SK-N-SH treated with all-trans-retinoic acid at 6 μM for 48 hours (cell line): ENCODE measurements at regions not wholly inside any gene's neighbourhood (a gene's known extent, or its start where the extent isn't known, plus 50 kb on each side); places are given as distances from the start of the nearest gene placed in this dataset.

ENCODE experiments used
- ATAC-seq: fragments of 200-7000 bp; cut with Tn5 transposase; 3 replicates; pipeline ENCODE4 v1.9.1; 2020; ENCODE audit warnings: mild to moderate bottlenecking, moderate library complexity
- ARNTL ChIP-seq: fragments of 450-650 bp; formaldehyde crosslinking; IDR thresholded peaks from 2 replicates; pipeline ENCODE4 v1.5.0; 2020; ENCODE audit warnings: low read depth, mild to moderate bottlenecking, moderate library complexity, borderline replicate concordance
- BACH2 ChIP-seq: fragments of 250-450 bp; sonication (Bioruptor Pico); IDR thresholded peaks from 2 replicates; pipeline ENCODE4 v1.9.0; 2021; ENCODE audit warnings: mild to moderate bottlenecking, borderline replicate concordance
- CSDC2 ChIP-seq: fragments of 250-450 bp; sonication (Bioruptor Pico); IDR thresholded peaks from 2 replicates; pipeline ENCODE4 v1.5.0; 2020; ENCODE audit warnings: mild to moderate bottlenecking, moderate library complexity
- CSRNP3 ChIP-seq: fragments of 250-450 bp; sonication (Bioruptor Pico); IDR thresholded peaks from 2 replicates; pipeline ENCODE4 v1.5.1; 2021; ENCODE audit warnings: mild to moderate bottlenecking, moderate library complexity
- ESRRG ChIP-seq: fragments of 250-450 bp; sonication (Bioruptor Pico); IDR thresholded peaks from 2 replicates; pipeline ENCODE4 v1.6.1; 2021; ENCODE audit warnings: mild to moderate bottlenecking
- GLIS3 ChIP-seq: fragments of 250-450 bp; sonication (Bioruptor Pico); IDR thresholded peaks from 2 replicates; pipeline ENCODE4 v1.5.0; 2020; ENCODE audit warnings: mild to moderate bottlenecking, moderate library complexity
- ISL1 ChIP-seq: fragments of 250-450 bp; sonication (Bioruptor Pico); IDR thresholded peaks from 2 replicates; pipeline ENCODE4 v2.1.2; 2022; ENCODE audit warnings: mild to moderate bottlenecking, moderate library complexity
- OSR1 ChIP-seq: fragments of 250-450 bp; sonication (Bioruptor Pico); IDR thresholded peaks from 2 replicates; pipeline ENCODE4 v1.8.0; 2022; ENCODE audit warnings: moderate library complexity, mild to moderate bottlenecking, inconsistent platforms
- PPARA ChIP-seq: fragments of 250-450 bp; sonication (Bioruptor Pico); IDR thresholded peaks from 2 replicates; pipeline ENCODE4 v1.5.0; 2020; ENCODE audit warnings: mild to moderate bottlenecking, borderline replicate concordance
- RARB ChIP-seq: fragments of 250-450 bp; sonication (Bioruptor Pico); IDR thresholded peaks from 2 replicates; pipeline ENCODE4 v1.8.0; 2021; ENCODE audit warnings: mild to moderate bottlenecking, moderate library complexity
- SNAI2 ChIP-seq: fragments of 250-450 bp; sonication (Bioruptor Pico); IDR thresholded peaks from 2 replicates; pipeline ENCODE4 v1.5.0; 2020; ENCODE audit warnings: mild to moderate bottlenecking, moderate library complexity
- TCF4 ChIP-seq: fragments of 250-450 bp; sonication (Bioruptor Pico); IDR thresholded peaks from 2 replicates; pipeline ENCODE4 v1.8.0; 2021; ENCODE audit warnings: mild to moderate bottlenecking, moderate library complexity, borderline replicate concordance
- TOX ChIP-seq: fragments of 250-450 bp; sonication (Bioruptor Pico); IDR thresholded peaks from 2 replicates; pipeline ENCODE4 v1.8.0; 2021; ENCODE audit warnings: mild to moderate bottlenecking, moderate library complexity, borderline replicate concordance
- ZC3H10 ChIP-seq: fragments of 250-450 bp; sonication (Bioruptor Pico); IDR thresholded peaks from 2 replicates; pipeline ENCODE4 v1.5.1; 2021; ENCODE audit warnings: mild to moderate bottlenecking, moderate library complexity
- ZFP3 ChIP-seq: fragments of 250-450 bp; sonication (Bioruptor Pico); IDR thresholded peaks from 2 replicates; pipeline ENCODE4 v1.5.0; 2020; ENCODE audit warnings: mild to moderate bottlenecking, moderate library complexity
- ZFP30 ChIP-seq: fragments of 450-650 bp; formaldehyde crosslinking; IDR thresholded peaks from 2 replicates; pipeline ENCODE4 v1.5.0; 2022; ENCODE audit warnings: mild to moderate bottlenecking, moderate library complexity
- ZNF565 ChIP-seq: fragments of 450-650 bp; formaldehyde crosslinking; conservative IDR thresholded peaks from 2 replicates; pipeline ENCODE4 v1.5.0; 2020; ENCODE audit warnings: low read depth, mild to moderate bottlenecking, moderate library complexity
- ZNF70 ChIP-seq: fragments of 450-650 bp; formaldehyde crosslinking; IDR thresholded peaks from 2 replicates; pipeline ENCODE4 v1.5.0; 2020; ENCODE audit warnings: mild to moderate bottlenecking, moderate library complexity
- ZNF8 ChIP-seq: fragments of 450-650 bp; formaldehyde crosslinking; IDR thresholded peaks from 2 replicates; pipeline ENCODE4 v1.5.0; 2020; ENCODE audit warnings: mild to moderate bottlenecking, moderate library complexity
- TF ChIP-seq, protein P1 (sequence below): fragments of 250-450 bp; sonication (Bioruptor Pico); IDR thresholded peaks from 2 replicates; pipeline ENCODE4 v1.5.0; 2020; ENCODE audit warnings: mild to moderate bottlenecking, moderate library complexity
- TF ChIP-seq, protein P2 (sequence below): fragments of 250-450 bp; sonication (Bioruptor Pico); IDR thresholded peaks from 2 replicates; pipeline ENCODE4 v1.8.0; 2021; ENCODE audit warnings: low read depth, mild to moderate bottlenecking, moderate library complexity, borderline replicate concordance
- TF ChIP-seq, protein P3 (sequence below): fragments of 250-450 bp; sonication (Bioruptor Pico); IDR thresholded peaks from 2 replicates; pipeline ENCODE4 v1.5.1; 2020; ENCODE audit warnings: low read depth, mild to moderate bottlenecking, moderate library complexity
- TF ChIP-seq, protein P4 (sequence below): fragments of 250-450 bp; sonication (Bioruptor Pico); IDR thresholded peaks from 2 replicates; pipeline ENCODE4 v1.8.0; 2020; ENCODE audit warnings: mild to moderate bottlenecking, moderate library complexity, borderline replicate concordance

DNA sequence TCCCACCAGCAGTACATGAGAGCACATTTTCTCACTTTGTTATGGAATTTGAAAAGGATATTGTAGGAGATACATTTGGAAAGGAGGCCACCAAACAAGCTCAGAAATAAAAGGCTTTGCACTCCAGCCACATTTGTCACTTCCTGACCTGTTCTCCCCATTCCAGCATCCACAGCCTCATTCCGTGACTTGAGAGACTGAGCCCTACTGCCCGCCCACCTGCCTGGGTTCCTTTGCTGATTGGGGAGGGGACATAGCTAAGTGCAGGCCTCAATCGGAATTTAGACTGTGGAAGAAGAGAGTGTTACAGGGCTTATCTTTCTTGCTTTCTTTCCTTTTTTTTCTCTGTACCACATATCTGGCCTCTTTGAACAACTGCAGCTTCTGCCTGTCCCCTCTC is 735.4 kb upstream of the TMEM132C start:
- ATAC-seq = no peak
- TF ChIP-seq CSDC2 (CRISPR knock-in tag) (no peak), TOX (CRISPR knock-in tag) (no peak), RARB (CRISPR knock-in tag) (no peak), CSRNP3 (CRISPR knock-in tag) (no peak), OSR1 (CRISPR knock-in tag) (no peak), TCF4 (CRISPR knock-in tag) (no peak), ESRRG (CRISPR knock-in tag) (no peak), ZFP30 (CRISPR knock-in tag) (no peak), ZNF8 (CRISPR knock-in tag) (no peak), ZNF70 (CRISPR knock-in tag) (no peak), SNAI2 (CRISPR knock-in tag) (no peak), ZNF565 (CRISPR knock-in tag) (no peak), ARNTL (CRISPR knock-in tag) (no peak), PPARA (no peak), BACH2 (no peak), ISL1 (CRISPR knock-in tag) (no peak), ZFP3 (CRISPR knock-in tag) (no peak)
- TF ChIP-seq, protein P1, sequence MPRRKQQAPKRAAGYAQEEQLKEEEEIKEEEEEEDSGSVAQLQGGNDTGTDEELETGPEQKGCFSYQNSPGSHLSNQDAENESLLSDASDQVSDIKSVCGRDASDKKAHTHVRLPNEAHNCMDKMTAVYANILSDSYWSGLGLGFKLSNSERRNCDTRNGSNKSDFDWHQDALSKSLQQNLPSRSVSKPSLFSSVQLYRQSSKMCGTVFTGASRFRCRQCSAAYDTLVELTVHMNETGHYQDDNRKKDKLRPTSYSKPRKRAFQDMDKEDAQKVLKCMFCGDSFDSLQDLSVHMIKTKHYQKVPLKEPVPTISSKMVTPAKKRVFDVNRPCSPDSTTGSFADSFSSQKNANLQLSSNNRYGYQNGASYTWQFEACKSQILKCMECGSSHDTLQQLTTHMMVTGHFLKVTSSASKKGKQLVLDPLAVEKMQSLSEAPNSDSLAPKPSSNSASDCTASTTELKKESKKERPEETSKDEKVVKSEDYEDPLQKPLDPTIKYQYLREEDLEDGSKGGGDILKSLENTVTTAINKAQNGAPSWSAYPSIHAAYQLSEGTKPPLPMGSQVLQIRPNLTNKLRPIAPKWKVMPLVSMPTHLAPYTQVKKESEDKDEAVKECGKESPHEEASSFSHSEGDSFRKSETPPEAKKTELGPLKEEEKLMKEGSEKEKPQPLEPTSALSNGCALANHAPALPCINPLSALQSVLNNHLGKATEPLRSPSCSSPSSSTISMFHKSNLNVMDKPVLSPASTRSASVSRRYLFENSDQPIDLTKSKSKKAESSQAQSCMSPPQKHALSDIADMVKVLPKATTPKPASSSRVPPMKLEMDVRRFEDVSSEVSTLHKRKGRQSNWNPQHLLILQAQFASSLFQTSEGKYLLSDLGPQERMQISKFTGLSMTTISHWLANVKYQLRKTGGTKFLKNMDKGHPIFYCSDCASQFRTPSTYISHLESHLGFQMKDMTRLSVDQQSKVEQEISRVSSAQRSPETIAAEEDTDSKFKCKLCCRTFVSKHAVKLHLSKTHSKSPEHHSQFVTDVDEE (CRISPR knock-in tag) = no peak
- TF ChIP-seq, protein P2, sequence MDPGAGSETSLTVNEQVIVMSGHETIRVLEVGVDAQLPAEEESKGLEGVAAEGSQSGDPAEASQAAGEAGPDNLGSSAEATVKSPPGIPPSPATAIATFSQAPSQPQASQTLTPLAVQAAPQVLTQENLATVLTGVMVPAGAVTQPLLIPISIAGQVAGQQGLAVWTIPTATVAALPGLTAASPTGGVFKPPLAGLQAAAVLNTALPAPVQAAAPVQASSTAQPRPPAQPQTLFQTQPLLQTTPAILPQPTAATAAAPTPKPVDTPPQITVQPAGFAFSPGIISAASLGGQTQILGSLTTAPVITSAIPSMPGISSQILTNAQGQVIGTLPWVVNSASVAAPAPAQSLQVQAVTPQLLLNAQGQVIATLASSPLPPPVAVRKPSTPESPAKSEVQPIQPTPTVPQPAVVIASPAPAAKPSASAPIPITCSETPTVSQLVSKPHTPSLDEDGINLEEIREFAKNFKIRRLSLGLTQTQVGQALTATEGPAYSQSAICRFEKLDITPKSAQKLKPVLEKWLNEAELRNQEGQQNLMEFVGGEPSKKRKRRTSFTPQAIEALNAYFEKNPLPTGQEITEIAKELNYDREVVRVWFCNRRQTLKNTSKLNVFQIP = no peak
- TF ChIP-seq, protein P3, sequence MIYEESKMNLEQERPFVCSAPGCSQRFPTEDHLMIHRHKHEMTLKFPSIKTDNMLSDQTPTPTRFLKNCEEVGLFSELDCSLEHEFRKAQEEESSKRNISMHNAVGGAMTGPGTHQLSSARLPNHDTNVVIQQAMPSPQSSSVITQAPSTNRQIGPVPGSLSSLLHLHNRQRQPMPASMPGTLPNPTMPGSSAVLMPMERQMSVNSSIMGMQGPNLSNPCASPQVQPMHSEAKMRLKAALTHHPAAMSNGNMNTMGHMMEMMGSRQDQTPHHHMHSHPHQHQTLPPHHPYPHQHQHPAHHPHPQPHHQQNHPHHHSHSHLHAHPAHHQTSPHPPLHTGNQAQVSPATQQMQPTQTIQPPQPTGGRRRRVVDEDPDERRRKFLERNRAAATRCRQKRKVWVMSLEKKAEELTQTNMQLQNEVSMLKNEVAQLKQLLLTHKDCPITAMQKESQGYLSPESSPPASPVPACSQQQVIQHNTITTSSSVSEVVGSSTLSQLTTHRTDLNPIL (CRISPR knock-in tag) = no peak

DNA sequence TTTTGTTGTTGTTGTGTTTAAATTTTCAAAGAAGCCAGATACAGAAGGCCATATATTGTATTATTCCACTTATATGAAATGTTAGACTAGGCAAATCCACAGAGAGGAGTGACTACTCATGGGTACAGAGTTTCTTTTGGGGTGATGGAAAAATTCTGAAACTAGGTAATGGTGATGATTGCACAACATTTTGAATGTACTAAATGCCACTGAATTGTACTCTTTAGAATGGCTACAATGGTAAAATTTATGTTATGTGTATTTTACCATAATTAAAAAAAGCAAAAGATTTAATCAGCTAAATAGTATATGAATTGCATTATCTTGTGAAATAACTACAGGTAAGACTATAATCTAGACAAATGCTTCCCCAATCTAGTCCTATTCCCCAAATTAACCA is 733.6 kb upstream of the TMEM132C start:
- no peak for ATAC-seq
- TF ChIP-seq ZFP30 (CRISPR knock-in tag) (no peak), ZC3H10 (no peak), SNAI2 (CRISPR knock-in tag) (no peak), ZNF565 (CRISPR knock-in tag) (no peak), ESRRG (CRISPR knock-in tag) (no peak), GLIS3 (CRISPR knock-in tag) (no peak), ZFP3 (CRISPR knock-in tag) (no peak), ZNF8 (CRISPR knock-in tag) (no peak), RARB (CRISPR knock-in tag) (no peak), TCF4 (CRISPR knock-in tag) (no peak), ISL1 (CRISPR knock-in tag) (no peak), ARNTL (CRISPR knock-in tag) (no peak)
- TF ChIP-seq, protein P4, sequence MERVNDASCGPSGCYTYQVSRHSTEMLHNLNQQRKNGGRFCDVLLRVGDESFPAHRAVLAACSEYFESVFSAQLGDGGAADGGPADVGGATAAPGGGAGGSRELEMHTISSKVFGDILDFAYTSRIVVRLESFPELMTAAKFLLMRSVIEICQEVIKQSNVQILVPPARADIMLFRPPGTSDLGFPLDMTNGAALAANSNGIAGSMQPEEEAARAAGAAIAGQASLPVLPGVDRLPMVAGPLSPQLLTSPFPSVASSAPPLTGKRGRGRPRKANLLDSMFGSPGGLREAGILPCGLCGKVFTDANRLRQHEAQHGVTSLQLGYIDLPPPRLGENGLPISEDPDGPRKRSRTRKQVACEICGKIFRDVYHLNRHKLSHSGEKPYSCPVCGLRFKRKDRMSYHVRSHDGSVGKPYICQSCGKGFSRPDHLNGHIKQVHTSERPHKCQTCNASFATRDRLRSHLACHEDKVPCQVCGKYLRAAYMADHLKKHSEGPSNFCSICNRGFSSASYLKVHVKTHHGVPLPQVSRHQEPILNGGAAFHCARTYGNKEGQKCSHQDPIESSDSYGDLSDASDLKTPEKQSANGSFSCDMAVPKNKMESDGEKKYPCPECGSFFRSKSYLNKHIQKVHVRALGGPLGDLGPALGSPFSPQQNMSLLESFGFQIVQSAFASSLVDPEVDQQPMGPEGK = no peak
